C4-2B (cell line): ENCODE measurements at regions not wholly inside any gene's neighbourhood (a gene's known extent, or its start where the extent isn't known, plus 50 kb on each side); places are given as distances from the start of the nearest gene placed in this dataset.

Experiments used
- H3K27ac ChIP-seq: fragments of 450-650 bp; 2 replicates; pipeline ENCODE4 v1.5.1; 2017
- ZFX ChIP-seq: fragments of 450-650 bp; IDR thresholded peaks from 2 replicates; pipeline ENCODE4 v1.6.1; 2017
- TF ChIP-seq, protein P1 (sequence below): fragments of 450-650 bp; conservative IDR thresholded peaks from 2 replicates; pipeline ENCODE4 v1.5.1; 2017; ENCODE audit warnings: mild to moderate bottlenecking

DNA sequence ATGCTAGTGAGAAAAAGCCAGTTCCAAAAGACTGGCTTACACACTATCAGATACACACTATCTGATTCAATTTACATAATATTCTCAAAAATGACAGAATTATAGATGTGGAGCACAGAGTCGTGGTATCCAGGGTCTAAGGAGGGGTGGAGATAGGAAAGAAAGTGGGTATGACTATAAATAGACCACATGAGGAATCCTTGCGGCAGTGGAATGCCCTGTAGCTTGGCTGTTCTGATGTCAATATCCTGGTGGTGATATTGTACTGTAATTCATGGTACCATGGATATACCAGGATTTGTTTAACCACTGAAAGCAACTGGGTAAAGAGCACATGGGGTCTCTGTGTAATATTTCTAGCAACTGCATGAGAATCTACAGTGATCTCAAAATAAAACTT is 67.7 kb upstream of the TMEM72 start:
- TF ChIP-seq, protein P1, sequence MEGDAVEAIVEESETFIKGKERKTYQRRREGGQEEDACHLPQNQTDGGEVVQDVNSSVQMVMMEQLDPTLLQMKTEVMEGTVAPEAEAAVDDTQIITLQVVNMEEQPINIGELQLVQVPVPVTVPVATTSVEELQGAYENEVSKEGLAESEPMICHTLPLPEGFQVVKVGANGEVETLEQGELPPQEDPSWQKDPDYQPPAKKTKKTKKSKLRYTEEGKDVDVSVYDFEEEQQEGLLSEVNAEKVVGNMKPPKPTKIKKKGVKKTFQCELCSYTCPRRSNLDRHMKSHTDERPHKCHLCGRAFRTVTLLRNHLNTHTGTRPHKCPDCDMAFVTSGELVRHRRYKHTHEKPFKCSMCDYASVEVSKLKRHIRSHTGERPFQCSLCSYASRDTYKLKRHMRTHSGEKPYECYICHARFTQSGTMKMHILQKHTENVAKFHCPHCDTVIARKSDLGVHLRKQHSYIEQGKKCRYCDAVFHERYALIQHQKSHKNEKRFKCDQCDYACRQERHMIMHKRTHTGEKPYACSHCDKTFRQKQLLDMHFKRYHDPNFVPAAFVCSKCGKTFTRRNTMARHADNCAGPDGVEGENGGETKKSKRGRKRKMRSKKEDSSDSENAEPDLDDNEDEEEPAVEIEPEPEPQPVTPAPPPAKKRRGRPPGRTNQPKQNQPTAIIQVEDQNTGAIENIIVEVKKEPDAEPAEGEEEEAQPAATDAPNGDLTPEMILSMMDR, result no peak
- no peak for TF ChIP-seq ZFX
- H3K27ac ChIP-seq, result no peak overlapping the region

GRCh38 chr10:44845361-44846175 is 65.6 kb upstream of the TMEM72 start:
- TF ChIP-seq, protein P1, result no peak
- no peak for TF ChIP-seq ZFX
- peak overlapping the region; percentile 10; the same call in 1 of the 2 replicates for H3K27ac ChIP-seq

GRCh38 chr10:44847110-44847509 is 64.0 kb upstream of the TMEM72 start:
- no peak for TF ChIP-seq ZFX
- TF ChIP-seq, protein P1, result no peak
- no peak overlapping the region for H3K27ac ChIP-seq

DNA sequence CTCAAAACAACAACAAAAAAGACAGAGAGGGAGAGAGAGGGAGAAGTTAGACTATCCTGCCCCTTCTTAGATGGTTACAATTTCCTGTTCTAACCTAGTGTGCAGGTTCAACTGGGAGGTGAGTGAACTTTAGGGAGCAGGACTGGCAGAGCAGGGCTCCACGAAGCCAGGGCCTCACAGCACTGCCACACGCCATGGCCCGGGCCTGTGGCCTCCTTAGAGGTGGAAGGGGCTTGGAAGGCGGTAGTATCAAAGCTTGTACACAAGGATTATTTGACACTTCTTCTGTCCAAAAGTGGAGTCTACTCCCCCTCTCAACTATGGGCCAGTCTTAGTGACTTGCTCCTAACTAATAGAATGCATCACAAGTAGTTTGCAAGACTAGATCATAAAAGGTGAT is 62.9 kb upstream of the TMEM72 start:
- TF ChIP-seq, protein P1, result no peak
- no peak for TF ChIP-seq ZFX
- H3K27ac ChIP-seq, result no peak overlapping the region

- H3K27ac ChIP-seq, result peak overlapping the region; percentile 65
- TF ChIP-seq ZFX, result no peak
- TF ChIP-seq, protein P1, result no peak
Observed at GRCh38 chr10:44849936-44850335, 61.2 kb upstream of the TMEM72 start.

GRCh38 chr10:44850356-44850934 is 60.7 kb upstream of the TMEM72 start:
- TF ChIP-seq, protein P1, result no peak
- TF ChIP-seq ZFX, result peak; percentile 46; the same call in 1 of the 2 replicates

GRCh38 chr10:44851413-44851812 is 59.7 kb upstream of the TMEM72 start:
- TF ChIP-seq, protein P1, result no peak
- TF ChIP-seq ZFX, result no peak

More at GRCh38 chr10:44850356-44850934, 60.7 kb upstream of the TMEM72 start:
- H3K27ac ChIP-seq, result peak overlapping the region; percentile 65

More at GRCh38 chr10:44851413-44851812, 59.7 kb upstream of the TMEM72 start:
- peak overlapping the region; percentile 65; the same call in 1 of the 2 replicates for H3K27ac ChIP-seq
